Suprapubic skin (tissue), 4 donors: ENCODE measurements at regions not wholly inside any gene's neighbourhood (a gene's known extent, or its start where the extent isn't known, plus 50 kb on each side); places are given as distances from the start of the nearest gene placed in this dataset.
"Not testable (repeated sequence)": the region's sequence is repeated elsewhere in the genome, so short reads cannot be mapped to it uniquely, and the experiment has no call there.

Experiments
- DNase-seq, 2 donors: peaks; one replicate each; pipeline ENCODE4 v3.0.0-alpha.2; 2019; ENCODE audit warnings: low spot score in 2 of 2
- H3K27ac ChIP-seq: fragments of 200-600 bp; sonication (generic); one replicate; pipeline ENCODE4 v1.5.1; 2019
- H3K27me3 ChIP-seq: fragments of 200-600 bp; sonication (generic); one replicate; pipeline ENCODE4 v1.5.1; 2019
- H3K36me3 ChIP-seq: fragments of 200-600 bp; sonication (generic); one replicate; pipeline ENCODE4 v1.5.1; 2019
- H3K4me1 ChIP-seq: fragments of 200-600 bp; sonication (generic); one replicate; pipeline ENCODE4 v1.5.1; 2019
- H3K4me3 ChIP-seq: fragments of 200-600 bp; sonication (generic); one replicate; pipeline ENCODE4 v1.5.1; 2019; ENCODE audit warnings: mild to moderate bottlenecking
- H3K9me3 ChIP-seq: fragments of 200-600 bp; sonication (generic); one replicate; pipeline ENCODE4 v1.5.1; 2019
- WGBS: methylation state at CpG from one replicate; pipeline ENCODE4 v1.1.5; 2018; 5-methylcytosine and 5-hydroxymethylcytosine counted together

- H3K9me3 ChIP-seq, H3K4me1 ChIP-seq, H3K27ac ChIP-seq, H3K36me3 ChIP-seq, H3K27me3 ChIP-seq, H3K4me3 ChIP-seq: not testable (repeated sequence)
- DNase-seq: peak; percentile 91 to 95
- WGBS: 13% methylated on average over 7 of the region's 8 CpGs
Observed at GRCh38 chr4:49140351-49140750, 154.3 kb downstream of the CWH43 start.

GRCh38 chr4:49141955-49142354 is 155.9 kb downstream of the CWH43 start:
- 61% methylated on average over 2 of the region's 8 CpGs for WGBS
- not testable (repeated sequence) for H3K9me3 ChIP-seq, H3K27me3 ChIP-seq, H3K27ac ChIP-seq, H3K4me1 ChIP-seq, H3K4me3 ChIP-seq, DNase-seq, H3K36me3 ChIP-seq

GRCh38 chr4:49147143-49147542 is 161.1 kb downstream of the CWH43 start:
- not testable (repeated sequence) for H3K36me3 ChIP-seq, H3K27me3 ChIP-seq, H3K4me1 ChIP-seq, H3K27ac ChIP-seq, DNase-seq, H3K4me3 ChIP-seq
- WGBS: 71% methylated on average over 7 of the region's 7 CpGs
- H3K9me3 ChIP-seq: peaks cover 23% of the 10 kb centered on the region

GRCh38 chr4:49147596-49147995 is 161.5 kb downstream of the CWH43 start:
- not testable (repeated sequence) for H3K27me3 ChIP-seq, H3K4me3 ChIP-seq, DNase-seq, H3K4me1 ChIP-seq, H3K36me3 ChIP-seq, H3K27ac ChIP-seq
- peaks cover 27% of the 10 kb centered on the region for H3K9me3 ChIP-seq
- 54% methylated on average over 6 of the region's 6 CpGs for WGBS

- H3K4me3 ChIP-seq, H3K4me1 ChIP-seq, H3K27me3 ChIP-seq, H3K36me3 ChIP-seq, H3K27ac ChIP-seq, DNase-seq: not testable (repeated sequence)
- 58% methylated on average over 21 of the region's 21 CpGs for WGBS
- peaks cover 35% of the 10 kb centered on the region for H3K9me3 ChIP-seq
Observed at GRCh38 chr4:49149006-49149975, 163.2 kb downstream of the CWH43 start.

GRCh38 chr4:49150351-49151083 is 164.4 kb downstream of the CWH43 start:
- DNase-seq, H3K4me1 ChIP-seq: not testable (repeated sequence)

GRCh38 chr4:49153011-49153410 is 166.9 kb downstream of the CWH43 start:
- H3K27ac ChIP-seq, H3K4me3 ChIP-seq, H3K4me1 ChIP-seq, H3K27me3 ChIP-seq, H3K36me3 ChIP-seq, DNase-seq: not testable (repeated sequence)
- WGBS: 61% methylated on average over 11 of the region's 11 CpGs
- peaks cover 35% of the 10 kb centered on the region for H3K9me3 ChIP-seq

More at GRCh38 chr4:49150351-49151083, 164.4 kb downstream of the CWH43 start:
- 48% methylated on average over 10 of the region's 10 CpGs for WGBS
- H3K9me3 ChIP-seq: peaks cover 36% of the 10 kb centered on the region
- H3K27me3 ChIP-seq, H3K27ac ChIP-seq, H3K4me3 ChIP-seq, H3K36me3 ChIP-seq: not testable (repeated sequence)

GRCh38 chr4:49154308-49155103 is 168.4 kb downstream of the CWH43 start:
- peaks cover 32% of the 10 kb centered on the region for H3K9me3 ChIP-seq
- not testable (repeated sequence) for H3K4me1 ChIP-seq, H3K27me3 ChIP-seq, H3K36me3 ChIP-seq, H3K4me3 ChIP-seq, DNase-seq, H3K27ac ChIP-seq
- 66% methylated on average over 11 of the region's 11 CpGs for WGBS

- not testable (repeated sequence) for H3K27me3 ChIP-seq, H3K4me1 ChIP-seq, H3K27ac ChIP-seq, DNase-seq, H3K4me3 ChIP-seq, H3K36me3 ChIP-seq
- peaks cover 24% of the 10 kb centered on the region for H3K9me3 ChIP-seq
- WGBS: 70% methylated on average over 7 of the region's 7 CpGs
Observed at GRCh38 chr4:49155270-49155669, 169.2 kb downstream of the CWH43 start.

GRCh38 chr4:49156309-49156708 is 170.2 kb downstream of the CWH43 start:
- not testable (repeated sequence) for H3K27me3 ChIP-seq, H3K4me1 ChIP-seq, H3K36me3 ChIP-seq, H3K27ac ChIP-seq, H3K4me3 ChIP-seq, DNase-seq
- peaks cover 24% of the 10 kb centered on the region for H3K9me3 ChIP-seq
- WGBS: 59% methylated on average over 6 of the region's 6 CpGs

GRCh38 chr4:49157630-49158029 is 171.6 kb downstream of the CWH43 start:
- DNase-seq, H3K4me1 ChIP-seq, H3K27me3 ChIP-seq, H3K27ac ChIP-seq, H3K36me3 ChIP-seq, H3K4me3 ChIP-seq: not testable (repeated sequence)
- WGBS: 68% methylated on average over 2 of the region's 2 CpGs
- H3K9me3 ChIP-seq: peaks cover 15% of the 10 kb centered on the region

GRCh38 chr4:49161111-49161541 is 175.1 kb downstream of the CWH43 start:
- not testable (repeated sequence) for H3K27ac ChIP-seq, H3K36me3 ChIP-seq, H3K4me3 ChIP-seq, H3K9me3 ChIP-seq, H3K4me1 ChIP-seq, H3K27me3 ChIP-seq
- DNase-seq: peak; percentile 51 to 67
- 83% methylated on average over 22 of the region's 23 CpGs for WGBS

- not testable (repeated sequence) for H3K9me3 ChIP-seq, H3K36me3 ChIP-seq, H3K27ac ChIP-seq, H3K27me3 ChIP-seq, DNase-seq, H3K4me1 ChIP-seq, H3K4me3 ChIP-seq
- 68% methylated on average over 6 of the region's 6 CpGs for WGBS
Observed at GRCh38 chr4:49164916-49165315, 178.8 kb downstream of the CWH43 start.
